ENCODE measurements at regions not wholly inside any gene's neighbourhood (a gene's known extent, or its start where the extent isn't known, plus 50 kb on each side); places are given as distances from the start of the nearest gene placed in this dataset.
"Not testable (repeated sequence)": the region's sequence is repeated elsewhere in the genome, so short reads cannot be mapped to it uniquely, and the experiment has no call there.

GRCh38 chr1:148325031-148325430 lies 158.1 kb downstream of the PPIAL4G start:
- TF ChIP-seq CTCF (IDR thresholded peaks at IDR 0.05; ENCODE audit: poor library complexity); EZH2 (IDR thresholded peaks at IDR 0.05; ENCODE audit: borderline replicate concordance): not testable (repeated sequence)
